C1 segment of cervical spinal cord (tissue), 14 donors: ENCODE measurements at regions not wholly inside any gene's neighbourhood (a gene's known extent, or its start where the extent isn't known, plus 50 kb on each side); places are given as distances from the start of the nearest gene placed in this dataset.
"Not testable (repeated sequence)": the region's sequence is repeated elsewhere in the genome, so short reads cannot be mapped to it uniquely, and the experiment has no call there.

Experiments
- DNase-seq, 14 donors: peaks; one replicate each; lab custom pipeline; 2025; lab: John Stamatoyannopoulos, UW

- no peak for DNase-seq
Observed at GRCh38 chr14:53226553-53226952, 73.4 kb upstream of the DDHD1 start.

GRCh38 chr14:53220914-53221313, 67.8 kb upstream of the DDHD1 start:
- DNase-seq: no peak

GRCh38 chr14:53218161-53218560, 65.0 kb upstream of the DDHD1 start:
- DNase-seq: no peak

GRCh38 chr14:53217316-53217994, 64.3 kb upstream of the DDHD1 start:
- DNase-seq: peak in 10 of 14 donors; percentile 3 to 58 (median 34)

- not testable (repeated sequence) for DNase-seq
Observed at GRCh38 chr14:53216955-53217315, 63.8 kb upstream of the DDHD1 start.

GRCh38 chr14:53216478-53216877, 63.4 kb upstream of the DDHD1 start:
- not testable (repeated sequence) for DNase-seq

- no peak for DNase-seq
Observed at GRCh38 chr14:53215101-53215500, 62.0 kb upstream of the DDHD1 start.

- DNase-seq: no peak
Observed at GRCh38 chr14:53214384-53214783, 61.3 kb upstream of the DDHD1 start.

GRCh38 chr14:53213761-53214160, 60.6 kb upstream of the DDHD1 start:
- DNase-seq: no peak

GRCh38 chr14:53209370-53209769, 56.2 kb upstream of the DDHD1 start:
- DNase-seq: no peak
